ENCODE measurements at regions not wholly inside any gene's neighbourhood (a gene's known extent, or its start where the extent isn't known, plus 50 kb on each side); places are given as distances from the start of the nearest gene placed in this dataset.
"Not testable (repeated sequence)": the region's sequence is repeated elsewhere in the genome, so short reads cannot be mapped to it uniquely, and the experiment has no call there.

DNA sequence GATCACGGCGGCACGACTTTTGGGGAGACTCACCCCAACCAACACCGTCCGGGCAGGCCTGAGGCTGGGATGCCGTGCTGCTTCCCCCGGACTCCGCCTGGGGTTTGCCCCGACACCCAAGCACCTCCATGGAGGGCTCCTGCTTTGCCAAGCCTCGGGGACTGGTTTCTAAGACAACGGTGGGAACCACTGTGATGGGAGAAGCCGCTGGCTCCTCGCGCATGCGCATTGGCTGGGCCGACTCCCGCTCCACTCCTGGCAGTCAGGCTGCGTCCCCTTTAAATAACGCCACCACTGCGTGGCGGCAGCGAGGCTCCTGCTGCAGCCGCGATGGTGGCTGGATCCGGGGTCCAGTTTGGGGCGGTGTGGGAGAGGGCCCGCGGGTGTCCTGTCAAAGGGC, 201.0 kb downstream of the ZNF716 start:
- Histone ChIP-seq H3K36me3 (no peaks in the 10 kb centered on the region), H3K4me3 (no peak overlapping the region), H3K27me3 (no peaks in the 10 kb centered on the region), H3K27ac (no peak overlapping the region), H3K9me3 (no peaks in the 10 kb centered on the region), H3K4me1 (no peaks in the 10 kb centered on the region)
- TF ChIP-seq CTCF (IDR thresholded peaks at IDR 0.05): no peak
- no peak for DNase-seq (ENCODE audit: low spot score)

DNA sequence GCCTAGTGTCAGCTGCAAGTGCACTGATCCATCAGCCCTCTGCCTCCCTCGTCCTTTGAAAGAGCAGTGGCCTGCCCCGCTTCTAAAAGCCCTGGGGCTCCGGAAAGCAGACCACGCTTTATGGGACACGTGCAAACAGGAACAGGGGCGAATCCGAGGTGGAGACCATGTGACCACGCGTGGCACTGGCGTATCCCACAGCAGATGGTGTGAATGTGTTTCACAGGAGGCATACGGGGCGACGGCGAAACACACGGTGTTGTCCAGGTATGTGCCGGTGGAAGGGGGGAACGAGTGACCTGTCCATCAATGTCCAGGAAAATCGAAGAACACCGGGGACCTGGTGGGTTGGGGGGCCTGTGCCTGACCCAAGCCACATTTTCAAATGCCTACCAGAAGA, 201.6 kb downstream of the ZNF716 start:
- H3K4me1 ChIP-seq; H3K36me3 ChIP-seq; H3K4me3 ChIP-seq; DNase-seq (ENCODE audit: low spot score); H3K27ac ChIP-seq; H3K27me3 ChIP-seq; H3K9me3 ChIP-seq: not testable (repeated sequence)

GRCh38 chr7:57653262-57653830, 203.4 kb downstream of the ZNF716 start:
- H3K27ac ChIP-seq: no peak overlapping the region
- H3K36me3 ChIP-seq: no peaks in the 10 kb centered on the region
- H3K4me1 ChIP-seq: no peaks in the 10 kb centered on the region
- TF ChIP-seq CTCF (IDR thresholded peaks at IDR 0.05): no peak
- H3K4me3 ChIP-seq: no peak overlapping the region
- no peaks in the 10 kb centered on the region for H3K27me3 ChIP-seq
- no peaks in the 10 kb centered on the region for H3K9me3 ChIP-seq
- no peak for DNase-seq (ENCODE audit: low spot score)

DNA sequence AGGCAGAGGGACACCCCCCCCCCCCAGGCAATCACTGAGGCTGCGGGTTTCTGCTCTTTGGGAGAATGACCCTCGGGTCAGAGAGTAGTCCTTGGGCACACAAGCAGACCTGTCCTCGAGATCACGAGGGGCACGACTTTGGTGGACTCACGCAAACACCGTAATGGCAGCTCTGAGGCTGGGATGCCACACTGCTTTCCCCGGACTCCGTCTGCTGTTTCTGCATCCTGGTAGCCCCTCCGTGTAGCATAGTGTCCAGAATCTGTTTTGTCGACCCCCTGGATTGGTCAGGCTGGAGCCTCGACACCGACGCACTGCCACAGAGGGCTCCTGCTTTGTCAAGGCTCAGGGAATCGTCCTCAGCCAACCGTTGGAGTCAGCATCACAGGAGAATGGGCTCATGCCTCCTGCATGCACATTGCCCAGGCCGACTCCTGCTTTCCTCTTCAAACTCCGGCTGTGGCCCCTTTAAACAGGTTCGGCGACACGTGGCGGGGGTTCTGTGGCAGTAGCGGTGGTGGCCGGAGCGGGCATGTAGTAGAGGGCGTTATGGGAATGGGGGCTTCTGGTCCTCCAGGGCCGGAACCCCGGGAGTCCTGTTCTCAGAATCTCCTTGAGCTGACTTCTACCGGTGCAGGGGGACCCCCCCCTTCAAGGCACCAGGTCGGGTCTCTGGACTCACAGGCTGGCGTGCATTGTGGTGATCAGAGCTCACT, 205.3 kb downstream of the ZNF716 start:
- H3K27me3 ChIP-seq: not testable (repeated sequence)

GRCh38 chr7:57659226-57659625, 209.2 kb downstream of the ZNF716 start:
- not testable (repeated sequence) for H3K4me3 ChIP-seq; H3K36me3 ChIP-seq; H3K9me3 ChIP-seq; H3K27ac ChIP-seq; DNase-seq (ENCODE audit: low spot score); H3K4me1 ChIP-seq; H3K27me3 ChIP-seq

More for the DNA sequence above, 205.3 kb downstream of the ZNF716 start:
- not testable (repeated sequence) for H3K4me3 ChIP-seq; H3K27ac ChIP-seq; H3K9me3 ChIP-seq; H3K36me3 ChIP-seq; H3K4me1 ChIP-seq; DNase-seq (ENCODE audit: low spot score)

DNA sequence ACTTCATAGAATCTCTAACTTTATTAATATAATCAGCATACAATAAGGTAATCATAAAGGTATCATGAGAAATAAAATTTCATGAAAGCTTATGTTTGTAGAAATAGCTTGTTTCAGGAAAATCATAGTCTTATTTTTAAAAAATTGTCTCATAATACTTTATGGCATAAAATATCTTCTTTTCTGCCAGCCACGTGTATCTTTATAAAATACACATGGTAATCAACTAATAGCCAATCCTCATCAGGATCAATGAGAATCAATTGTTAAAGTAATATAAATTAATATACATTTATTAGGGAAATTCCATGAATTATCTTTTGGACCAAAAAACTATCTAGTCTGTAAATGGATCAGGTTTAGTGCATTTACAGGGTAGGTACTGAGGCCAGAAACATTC, 227.0 kb downstream of the ZNF716 start:
- not testable (repeated sequence) for H3K27me3 ChIP-seq; H3K9me3 ChIP-seq; H3K4me3 ChIP-seq; H3K27ac ChIP-seq; DNase-seq (ENCODE audit: low spot score); H3K36me3 ChIP-seq; H3K4me1 ChIP-seq

DNA sequence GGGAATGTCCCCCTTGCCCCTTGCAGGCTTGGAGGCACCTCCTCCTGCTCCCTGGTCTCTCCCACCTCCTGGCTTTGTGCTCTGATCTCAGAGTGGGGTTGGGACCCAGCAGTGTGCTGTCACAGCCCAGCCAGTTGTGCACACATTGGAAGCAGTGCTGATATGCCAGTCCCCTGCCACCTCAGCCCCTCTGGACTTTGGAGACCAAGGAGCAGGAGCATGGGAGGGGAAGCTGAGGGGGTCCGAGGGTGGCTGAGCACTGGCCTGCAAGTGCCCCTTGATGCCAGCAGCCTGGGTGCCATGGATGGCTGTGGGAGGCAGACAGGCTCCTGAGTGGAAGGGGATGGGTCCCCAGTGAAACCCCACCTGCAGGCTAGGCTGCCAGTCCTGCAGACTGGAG, 235.4 kb downstream of the ZNF716 start:
- H3K36me3 ChIP-seq: no peaks in the 10 kb centered on the region
- no peaks in the 10 kb centered on the region for H3K27me3 ChIP-seq
- no peak for DNase-seq (ENCODE audit: low spot score)
- H3K4me3 ChIP-seq: no peak overlapping the region
- H3K27ac ChIP-seq: no peak overlapping the region
- H3K9me3 ChIP-seq: no peaks in the 10 kb centered on the region
- H3K4me1 ChIP-seq: no peaks in the 10 kb centered on the region
- no peak for TF ChIP-seq CTCF (IDR thresholded peaks at IDR 0.05)

Measured in right atrium auricular region (tissue), 2 donors.